K562 (cell line): ENCODE measurements at regions not wholly inside any gene's neighbourhood (a gene's known extent, or its start where the extent isn't known, plus 50 kb on each side); places are given as distances from the start of the nearest gene placed in this dataset.

ENCODE experiments used
- ATAC-seq: fragments of 200-7000 bp; cut with Tn5 transposase; 3 replicates; pipeline ENCODE4 v1.9.1; 2020; ENCODE audit warnings: moderate library complexity
- BruUV-seq: library from RNA; stranded (reverse); fragments of 400-500 nt; replicated peaks from 2 replicates; lab custom pipeline; 2021; lab: Mats Ljungman, UMichigan
- CTCF ChIA-PET: fragments of 300-600 bp; formaldehyde crosslinking; extraction: SDS; loops from one replicate; lab custom pipeline; 2021; ENCODE audit warnings: low intra/inter-chr PET ratio; lab: Yijun Ruan, JAX
- POLR2A ChIA-PET: fragments of 300-600, 350-650 bp; sonication (Branson Sonifier 250); formaldehyde crosslinking; extraction: SDS; loops from one replicate; lab custom pipeline; 2021; ENCODE audit warnings: antibody characterized with exemption, inconsistent platforms; lab: Yijun Ruan, JAX
- DNase-seq, 4 experiments: peaks; one replicate each; pipeline versions ENCODE4 v3.0.0 to v3.0.0-alpha.2; 2011 to 2018; ENCODE audit warnings: low spot score in 3 of 4, mixed read lengths in 3 of 4; ENCODE audit errors: extremely low read depth in 1 of 4
- FAIRE-seq: peaks from 2 replicates; lab custom pipeline; 2011; peaks lifted over from hg19 to GRCh38; lab: Jason Lieb, UNC
- H2AFZ ChIP-seq: 2 replicates; pipeline ENCODE4 v1.6.0; 2011; ENCODE audit warnings: low read depth, low read length, control low read depth, inconsistent platforms
- H3K27ac ChIP-seq: fragments of 200-600 bp; 3 replicates; pipeline ENCODE4 v1.8.0; 2011; ENCODE audit warnings: low read depth, mild to moderate bottlenecking, control low read depth, inconsistent platforms, low read length, moderate library complexity, mixed read lengths; ENCODE audit errors: extremely low read depth
- H3K27me3 ChIP-seq, 2 experiments: fragments of 300-600 bp in 1 of 2; 2 replicates in 1 of 2; 3 replicates in 1 of 2; pipeline versions ENCODE4 v1.6.0 to v1.8.0; 2011; ENCODE audit warnings: inconsistent platforms in 2 of 2, low read length in 2 of 2, mild to moderate bottlenecking in 1 of 2, mixed read lengths in 1 of 2, moderate library complexity in 1 of 2; ENCODE audit not compliant: control insufficient read depth in 2 of 2, insufficient read depth in 2 of 2
- H3K36me3 ChIP-seq: fragments of 300-600 bp; 3 replicates; pipeline ENCODE4 v1.8.0; 2011; ENCODE audit warnings: mild to moderate bottlenecking, low read length, inconsistent platforms; ENCODE audit not compliant: control insufficient read depth, insufficient read depth
- H3K4me1 ChIP-seq, 2 experiments: fragments of 200-600 bp in 1 of 2; replicated peaks in 1 of 2; 2 replicates in 1 of 2; 3 replicates in 1 of 2; pipeline versions ENCODE4 v1.5.1 to v1.8.0; 2011; ENCODE audit warnings: inconsistent platforms in 2 of 2, low read length in 2 of 2, mild to moderate bottlenecking in 1 of 2, mixed read lengths in 1 of 2, moderate library complexity in 1 of 2; ENCODE audit not compliant: control insufficient read depth in 2 of 2, insufficient read depth in 2 of 2
- H3K4me2 ChIP-seq: 2 replicates; pipeline ENCODE4 v1.6.1; 2011; ENCODE audit warnings: low read length, control low read depth, inconsistent platforms, mixed read lengths; ENCODE audit not compliant: insufficient read depth
- H3K4me3 ChIP-seq: fragments of 200-600 bp; sonication (generic), shearing (Covaris generic); 2 replicates; pipeline ENCODE4 v1.5.1; 2016; ENCODE audit warnings: control low read depth, inconsistent platforms
- H3K79me2 ChIP-seq: fragments of 200-600 bp; 3 replicates; pipeline ENCODE4 v1.8.0; 2011; ENCODE audit warnings: low read length, inconsistent platforms; ENCODE audit not compliant: control insufficient read depth, insufficient read depth
- H3K9ac ChIP-seq, 2 experiments: 2 replicates each; pipeline versions ENCODE4 v1.6.0 to v1.6.1; 2011; ENCODE audit warnings: low read depth in 2 of 2, low read length in 2 of 2, control low read depth in 1 of 2, inconsistent platforms in 1 of 2, mild to moderate bottlenecking in 1 of 2, mixed read lengths in 1 of 2; ENCODE audit not compliant: insufficient read depth in 1 of 2
- H3K9me1 ChIP-seq: one replicate; pipeline ENCODE4 v1.6.0; 2011; ENCODE audit warnings: inconsistent platforms, mild to moderate bottlenecking, low read length, moderate library complexity; ENCODE audit not compliant: control insufficient read depth, insufficient read depth
- H3K9me3 ChIP-seq: replicated peaks from 2 replicates; pipeline ENCODE4 v1.5.1; 2011; ENCODE audit warnings: low read depth, low read length, inconsistent platforms; ENCODE audit not compliant: control insufficient read depth, insufficient read depth
- H4K20me1 ChIP-seq: replicated peaks from 2 replicates; pipeline ENCODE4 v1.6.1; 2011; ENCODE audit warnings: low read length, inconsistent platforms, mixed read lengths; ENCODE audit not compliant: control insufficient read depth, insufficient read depth
- ASH1L ChIP-seq: fragments of 450-650 bp; IDR thresholded peaks from 2 replicates; pipeline ENCODE4 v1.6.1; 2018; ENCODE audit warnings: borderline replicate concordance, mild to moderate bottlenecking, low read depth; ENCODE audit not compliant: partially characterized antibody
- CHCHD3 ChIP-seq: fragments of 250-450 bp; sonication (Bioruptor Pico); IDR thresholded peaks from 2 replicates; pipeline ENCODE4 v2.1.2; 2022; ENCODE audit warnings: mild to moderate bottlenecking
- GABPB1 ChIP-seq: sonication (generic); formaldehyde crosslinking; IDR thresholded peaks from 2 replicates; pipeline ENCODE4 v1.8.0; 2022; ENCODE audit warnings: mild to moderate bottlenecking, missing genetic modification reagents
- HDAC8 ChIP-seq: fragments of 450-650 bp; IDR thresholded peaks from 2 replicates; pipeline ENCODE4 v1.6.1; 2016; ENCODE audit warnings: mild to moderate bottlenecking, missing genetic modification characterization, moderate library complexity, missing compliant biosample characterization
- HNRNPL ChIP-seq: fragments of 200-400 bp; formaldehyde crosslinking; IDR thresholded peaks from 2 replicates; pipeline ENCODE4 v1.6.1; 2017; ENCODE audit warnings: low read depth, mild to moderate bottlenecking, low read length
- ILF3 ChIP-seq: fragments of 450-650 bp; IDR thresholded peaks from 2 replicates; pipeline ENCODE4 v1.6.1; 2018; ENCODE audit warnings: antibody characterized with exemption, mild to moderate bottlenecking, moderate library complexity, borderline replicate concordance
- LARP7 ChIP-seq: fragments of 450-650 bp; IDR thresholded peaks from 2 replicates; pipeline ENCODE4 v1.6.1; 2016
- MCM3 ChIP-seq: fragments of 450-650 bp; IDR thresholded peaks from 2 replicates; pipeline ENCODE4 v1.6.1; 2016
- NR2F6 ChIP-seq: fragments of 450-650 bp; formaldehyde crosslinking; IDR thresholded peaks from 2 replicates; pipeline ENCODE4 v1.4.0; 2020; ENCODE audit warnings: mild to moderate bottlenecking
- PHF21A ChIP-seq: fragments of 450-650 bp; IDR thresholded peaks from 2 replicates; pipeline ENCODE4 v1.6.1; 2017; ENCODE audit warnings: low read depth, borderline replicate concordance
- POLR2A ChIP-seq: fragments of 450-650 bp; conservative IDR thresholded peaks from 2 replicates; pipeline ENCODE4 v1.6.1; 2016
- RBM17 ChIP-seq: fragments of 200-400 bp; formaldehyde crosslinking; IDR thresholded peaks from 2 replicates; pipeline ENCODE4 v1.6.1; 2017; ENCODE audit warnings: low read depth, mild to moderate bottlenecking, low read length, borderline replicate concordance
- TAF9B ChIP-seq: fragments of 450-650 bp; IDR thresholded peaks from 2 replicates; pipeline ENCODE4 v1.6.1; 2018; ENCODE audit warnings: mild to moderate bottlenecking; ENCODE audit not compliant: partially characterized antibody
- TEAD1 ChIP-seq, 2 experiments: fragments of 450-650 bp in 1 of 2; sonication (generic) in 1 of 2; formaldehyde crosslinking; IDR thresholded peaks; 2 replicates each; pipeline versions ENCODE4 v1.4.0 to v1.8.0; 2020 to 2022; ENCODE audit warnings: mild to moderate bottlenecking in 2 of 2, missing genetic modification reagents in 1 of 2
- ZEB2 ChIP-seq: fragments of 450-650 bp; IDR thresholded peaks from 2 replicates; pipeline ENCODE4 v1.6.1; 2016
- ZNF3 ChIP-seq: fragments of 250-450 bp; sonication (Bioruptor Pico); IDR thresholded peaks from 2 replicates; pipeline ENCODE4 v1.5.0; 2021; ENCODE audit warnings: mild to moderate bottlenecking, moderate library complexity
- ZNF707 ChIP-seq: fragments of 250-450 bp; sonication (Bioruptor Pico); conservative IDR thresholded peaks from 2 replicates; pipeline ENCODE4 v1.8.0; 2022; ENCODE audit warnings: inconsistent platforms, mild to moderate bottlenecking, moderate library complexity
- WGBS: fragments of 100-300 bp; shearing (Covaris generic); methylation state at CpG from one replicate; pipeline ENCODE4 v1.1.6; 2016; ENCODE audit warnings: low coverage, mixed read lengths; ENCODE audit not compliant: insufficient coverage; ENCODE audit errors: missing lambda C conversion rate; 5-methylcytosine and 5-hydroxymethylcytosine counted together
- in situ Hi-C: fragments of 300-500 bp; cut with MboI; formaldehyde crosslinking; loops from 4 replicates; pipeline ENCODE4 v1.15.0; 2018; ENCODE audit warnings: inconsistent platforms, mixed read lengths
- intact Hi-C: fragments of 100-400 bp; cut with micrococcal nuclease; formaldehyde crosslinking; loops from 2 replicates; pipeline ENCODE4 v1.14.2; 2022
- TF ChIP-seq, protein P1 (sequence below): sonication (generic); formaldehyde crosslinking; IDR thresholded peaks from 2 replicates; pipeline ENCODE4 v1.8.1; 2022; ENCODE audit warnings: missing genetic modification reagents
- TF ChIP-seq, protein P2 (sequence below): fragments of 150-350 bp; IDR thresholded peaks from 2 replicates; pipeline ENCODE4 v1.6.1; 2014; ENCODE audit warnings: low read depth, mild to moderate bottlenecking, low read length, borderline replicate concordance

DNA sequence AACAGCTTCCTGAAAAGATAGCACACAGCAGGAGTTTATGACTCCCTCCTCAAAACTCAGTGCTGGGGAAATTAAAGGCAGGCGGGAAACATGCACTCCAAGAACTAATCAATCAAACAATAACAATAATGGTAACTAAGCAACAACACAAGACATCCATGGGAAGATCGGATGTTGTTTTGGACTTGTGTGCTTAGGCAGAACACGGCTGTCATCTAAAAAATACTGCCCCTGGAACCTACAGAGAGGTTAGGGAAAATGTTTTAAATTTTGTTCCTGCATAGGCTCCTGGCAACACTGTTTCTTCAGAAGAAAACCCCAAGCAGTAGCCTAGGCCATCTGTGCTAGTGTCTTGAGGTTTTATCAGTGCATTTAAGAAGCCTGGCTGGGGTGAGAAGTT, 1378.2 kb downstream of the STIM2 start (continued):
- TF ChIP-seq GABPB1 (no peak), TAF9B (no peak), RBM17 (no peak), HNRNPL (no peak)
- TF ChIP-seq, protein P1, sequence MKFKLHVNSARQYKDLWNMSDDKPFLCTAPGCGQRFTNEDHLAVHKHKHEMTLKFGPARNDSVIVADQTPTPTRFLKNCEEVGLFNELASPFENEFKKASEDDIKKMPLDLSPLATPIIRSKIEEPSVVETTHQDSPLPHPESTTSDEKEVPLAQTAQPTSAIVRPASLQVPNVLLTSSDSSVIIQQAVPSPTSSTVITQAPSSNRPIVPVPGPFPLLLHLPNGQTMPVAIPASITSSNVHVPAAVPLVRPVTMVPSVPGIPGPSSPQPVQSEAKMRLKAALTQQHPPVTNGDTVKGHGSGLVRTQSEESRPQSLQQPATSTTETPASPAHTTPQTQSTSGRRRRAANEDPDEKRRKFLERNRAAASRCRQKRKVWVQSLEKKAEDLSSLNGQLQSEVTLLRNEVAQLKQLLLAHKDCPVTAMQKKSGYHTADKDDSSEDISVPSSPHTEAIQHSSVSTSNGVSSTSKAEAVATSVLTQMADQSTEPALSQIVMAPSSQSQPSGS (CRISPR knock-in tag), result no peak

DNA sequence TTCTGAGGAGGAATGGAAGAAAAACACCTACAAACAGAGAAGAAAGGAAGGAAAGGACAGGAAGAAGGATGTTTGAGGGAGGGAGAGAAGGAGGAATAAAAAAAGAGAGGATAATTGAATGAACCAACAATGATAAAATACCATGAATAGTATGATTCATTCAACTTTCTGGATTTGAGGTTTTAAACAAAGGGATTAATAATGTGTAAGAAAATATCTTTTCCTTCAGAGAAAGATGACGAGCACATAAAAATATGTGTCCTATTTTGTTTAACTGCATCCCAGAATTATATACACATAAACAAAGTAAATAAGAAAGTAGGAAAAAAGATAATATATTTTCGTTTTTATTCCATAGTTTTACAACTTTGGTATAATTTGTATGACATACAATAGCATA, 1380.4 kb downstream of the STIM2 start:
- Histone ChIP-seq H3K36me3 (no peaks in the 10 kb centered on the region), H3K27ac (no peak overlapping the region)
- TF ChIP-seq ZEB2 (no peak), TEAD1 (CRISPR knock-in tag; IDR thresholded peaks at IDR 0.05) (no peak), CHCHD3 (CRISPR knock-in tag) (no peak), NR2F6 (no peak), HDAC8 (tag) (no peak), ZNF3 (CRISPR knock-in tag) (no peak), ZNF707 (no peak), PHF21A (no peak), ILF3 (no peak), LARP7 (no peak), ASH1L (no peak), MCM3 (no peak), POLR2A (no peak)
- TF ChIP-seq, protein P2, sequence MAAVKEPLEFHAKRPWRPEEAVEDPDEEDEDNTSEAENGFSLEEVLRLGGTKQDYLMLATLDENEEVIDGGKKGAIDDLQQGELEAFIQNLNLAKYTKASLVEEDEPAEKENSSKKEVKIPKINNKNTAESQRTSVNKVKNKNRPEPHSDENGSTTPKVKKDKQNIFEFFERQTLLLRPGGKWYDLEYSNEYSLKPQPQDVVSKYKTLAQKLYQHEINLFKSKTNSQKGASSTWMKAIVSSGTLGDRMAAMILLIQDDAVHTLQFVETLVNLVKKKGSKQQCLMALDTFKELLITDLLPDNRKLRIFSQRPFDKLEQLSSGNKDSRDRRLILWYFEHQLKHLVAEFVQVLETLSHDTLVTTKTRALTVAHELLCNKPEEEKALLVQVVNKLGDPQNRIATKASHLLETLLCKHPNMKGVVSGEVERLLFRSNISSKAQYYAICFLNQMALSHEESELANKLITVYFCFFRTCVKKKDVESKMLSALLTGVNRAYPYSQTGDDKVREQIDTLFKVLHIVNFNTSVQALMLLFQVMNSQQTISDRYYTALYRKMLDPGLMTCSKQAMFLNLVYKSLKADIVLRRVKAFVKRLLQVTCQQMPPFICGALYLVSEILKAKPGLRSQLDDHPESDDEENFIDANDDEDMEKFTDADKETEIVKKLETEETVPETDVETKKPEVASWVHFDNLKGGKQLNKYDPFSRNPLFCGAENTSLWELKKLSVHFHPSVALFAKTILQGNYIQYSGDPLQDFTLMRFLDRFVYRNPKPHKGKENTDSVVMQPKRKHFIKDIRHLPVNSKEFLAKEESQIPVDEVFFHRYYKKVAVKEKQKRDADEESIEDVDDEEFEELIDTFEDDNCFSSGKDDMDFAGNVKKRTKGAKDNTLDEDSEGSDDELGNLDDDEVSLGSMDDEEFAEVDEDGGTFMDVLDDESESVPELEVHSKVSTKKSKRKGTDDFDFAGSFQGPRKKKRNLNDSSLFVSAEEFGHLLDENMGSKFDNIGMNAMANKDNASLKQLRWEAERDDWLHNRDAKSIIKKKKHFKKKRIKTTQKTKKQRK, result no peak
- TF ChIP-seq, all 486 proteins: peak for 0
- Histone ChIP-seq H3K9me3 (no peaks in the 10 kb centered on the region), H4K20me1 (no peaks in the 10 kb centered on the region), H3K4me1 (no peaks in the 10 kb centered on the region), H3K79me2 (no peaks in the 10 kb centered on the region), H3K9me1 (no peaks in the 10 kb centered on the region), H3K4me2 (no peak overlapping the region), H2AFZ (no peak overlapping the region), H3K9ac (no peak overlapping the region), H3K27me3 (no peaks in the 10 kb centered on the region), H3K4me3 (no peak overlapping the region)
- no peak for ATAC-seq
- in situ Hi-C loops (no loop called here), intact Hi-C loops (no loop called here)
- no TSS peak for BruUV-seq
- WGBS, result 0% methylated on average over 2 of the region's 2 CpGs
- DNase-seq, result no peak
- POLR2A ChIA-PET, result no interaction called here
- FAIRE-seq, result no peak
- CTCF ChIA-PET, result interaction anchor here (0.5 kb wide), 1 partner anchor 86 kb away, joined by 3 read pairs; no protein-coding TSS in a partner anchor
